Pancreas (tissue), 10 donors: ENCODE measurements at regions not wholly inside any gene's neighbourhood (a gene's known extent, or its start where the extent isn't known, plus 50 kb on each side); places are given as distances from the start of the nearest gene placed in this dataset.

Experiments used
- ATAC-seq, 4 donors: fragments of 200-7000 bp; cut with Tn5 transposase; one replicate each; pipeline versions ENCODE4 v1.8.0 to v1.9.1; 2020; ENCODE audit warnings: mild to moderate bottlenecking in 4 of 4, moderate library complexity in 4 of 4
- DNase-seq, 6 donors: peaks; one replicate each; pipeline ENCODE4 v3.0.0-alpha.2; 2020
- FAIRE-seq: peaks from 2 replicates; lab custom pipeline; 2012; peaks lifted over from hg19 to GRCh38; lab: Jason Lieb, UNC
- H3K27ac ChIP-seq, 4 donors: fragments of 200-600 bp; sonication (generic); 1 replicate in 3 of 4; 2 replicates in 1 of 4; pipeline versions ENCODE4 v1.5.0 to v1.8.0; 2020
- H3K27me3 ChIP-seq, 4 donors: fragments of 200-600 bp; one replicate each; pipeline ENCODE4 v1.8.0; 2021
- H3K36me3 ChIP-seq, 3 donors: fragments of 200-600 bp; sonication (generic) in 1 of 3; one replicate each; pipeline versions ENCODE4 v1.5.0 to v1.8.0; 2020 to 2021
- H3K4me1 ChIP-seq, 3 donors: fragments of 200-600 bp; one replicate each; pipeline ENCODE4 v1.8.0; 2021
- H3K4me3 ChIP-seq, 4 donors: fragments of 200-600 bp; sonication (generic) in 2 of 4; one replicate each; pipeline versions ENCODE4 v1.5.0 to v1.8.0; 2020 to 2021
- H3K9me3 ChIP-seq, 4 donors: fragments of 200-600 bp; one replicate each; pipeline ENCODE4 v1.8.0; 2021
- WGBS, 2 donors: extraction: QIAGEN DNeasy Blood & Tissue Kit; methylation state at CpG; one replicate each; pipeline ENCODE4 v1.1.7; 2013; 5-methylcytosine and 5-hydroxymethylcytosine counted together
- intact Hi-C, 3 donors: fragments of 100-400 bp; cut with DNase I; formaldehyde crosslinking; loops; one replicate each; pipeline versions ENCODE4 v1.11.1 to v1.14.2; 2022
- TF ChIP-seq, protein P1 (sequence below), 4 donors: fragments of 200-600 bp; sonication (generic) in 3 of 4; IDR thresholded peaks; one replicate each; pipeline versions ENCODE4 v1.5.0 to v1.8.0; 2021; ENCODE audit warnings: antibody characterized with exemption in 4 of 4
- donor health status: healthy with polysubstance abuse.
- donor health status: DM: no; HTN: no; CAD: no; lungs with moderate emphysema.
- donor health status: DM: no; HTN: no; CAD: no.
- donor health status: control.
- donor health status: control.
- donor health status: Bipolar disorder and iron deficiency.
- donor health status: DM: yes; HTN: yes; CAD: no.
- donor health status: DM: no; HTN: no; CAD: no.
- donor health status: DM: no; HTN: no; CAD: no.
- donor health status: DM: yes; HTN: yes; CAD: no.

DNA sequence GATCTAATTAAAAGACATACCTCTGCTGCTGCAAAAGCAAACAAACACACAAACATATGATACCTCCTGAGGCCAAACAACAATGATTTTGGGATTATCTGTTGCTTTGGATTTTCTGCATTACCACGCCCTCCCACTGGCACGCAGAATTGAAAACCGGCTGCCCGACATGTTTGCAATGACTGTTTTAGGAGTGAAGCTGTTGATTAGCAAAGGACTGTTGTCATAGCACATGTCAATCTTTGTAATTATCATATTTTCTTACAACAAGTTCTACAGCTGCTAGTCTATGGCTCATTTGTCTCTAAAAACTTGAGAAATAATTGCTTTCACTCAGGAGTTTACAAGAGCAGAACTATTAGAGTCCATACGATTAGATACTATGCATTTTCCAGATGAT lies 94.4 kb upstream of the MEIS1 start:
- H3K9me3 ChIP-seq = no peaks in the 10 kb centered on the region
- H3K27me3 ChIP-seq = peaks cover 0 to 4% (median 0%) of the 10 kb centered on the region in 4 donors
- no peaks in the 10 kb centered on the region for H3K4me1 ChIP-seq
- intact Hi-C loops = no loop called here
- no peaks in the 10 kb centered on the region for H3K36me3 ChIP-seq
- WGBS, 2 donors = 78 to 84% methylated on average over 5 of the region's 5 CpGs
- no peak for FAIRE-seq
- no peak for DNase-seq
- H3K27ac ChIP-seq = no peak overlapping the region
- no peak for ATAC-seq
- TF ChIP-seq, protein P1, sequence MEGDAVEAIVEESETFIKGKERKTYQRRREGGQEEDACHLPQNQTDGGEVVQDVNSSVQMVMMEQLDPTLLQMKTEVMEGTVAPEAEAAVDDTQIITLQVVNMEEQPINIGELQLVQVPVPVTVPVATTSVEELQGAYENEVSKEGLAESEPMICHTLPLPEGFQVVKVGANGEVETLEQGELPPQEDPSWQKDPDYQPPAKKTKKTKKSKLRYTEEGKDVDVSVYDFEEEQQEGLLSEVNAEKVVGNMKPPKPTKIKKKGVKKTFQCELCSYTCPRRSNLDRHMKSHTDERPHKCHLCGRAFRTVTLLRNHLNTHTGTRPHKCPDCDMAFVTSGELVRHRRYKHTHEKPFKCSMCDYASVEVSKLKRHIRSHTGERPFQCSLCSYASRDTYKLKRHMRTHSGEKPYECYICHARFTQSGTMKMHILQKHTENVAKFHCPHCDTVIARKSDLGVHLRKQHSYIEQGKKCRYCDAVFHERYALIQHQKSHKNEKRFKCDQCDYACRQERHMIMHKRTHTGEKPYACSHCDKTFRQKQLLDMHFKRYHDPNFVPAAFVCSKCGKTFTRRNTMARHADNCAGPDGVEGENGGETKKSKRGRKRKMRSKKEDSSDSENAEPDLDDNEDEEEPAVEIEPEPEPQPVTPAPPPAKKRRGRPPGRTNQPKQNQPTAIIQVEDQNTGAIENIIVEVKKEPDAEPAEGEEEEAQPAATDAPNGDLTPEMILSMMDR (IDR thresholded peaks at IDR 0.05) = no peak
- H3K4me3 ChIP-seq = no peak overlapping the region

DNA sequence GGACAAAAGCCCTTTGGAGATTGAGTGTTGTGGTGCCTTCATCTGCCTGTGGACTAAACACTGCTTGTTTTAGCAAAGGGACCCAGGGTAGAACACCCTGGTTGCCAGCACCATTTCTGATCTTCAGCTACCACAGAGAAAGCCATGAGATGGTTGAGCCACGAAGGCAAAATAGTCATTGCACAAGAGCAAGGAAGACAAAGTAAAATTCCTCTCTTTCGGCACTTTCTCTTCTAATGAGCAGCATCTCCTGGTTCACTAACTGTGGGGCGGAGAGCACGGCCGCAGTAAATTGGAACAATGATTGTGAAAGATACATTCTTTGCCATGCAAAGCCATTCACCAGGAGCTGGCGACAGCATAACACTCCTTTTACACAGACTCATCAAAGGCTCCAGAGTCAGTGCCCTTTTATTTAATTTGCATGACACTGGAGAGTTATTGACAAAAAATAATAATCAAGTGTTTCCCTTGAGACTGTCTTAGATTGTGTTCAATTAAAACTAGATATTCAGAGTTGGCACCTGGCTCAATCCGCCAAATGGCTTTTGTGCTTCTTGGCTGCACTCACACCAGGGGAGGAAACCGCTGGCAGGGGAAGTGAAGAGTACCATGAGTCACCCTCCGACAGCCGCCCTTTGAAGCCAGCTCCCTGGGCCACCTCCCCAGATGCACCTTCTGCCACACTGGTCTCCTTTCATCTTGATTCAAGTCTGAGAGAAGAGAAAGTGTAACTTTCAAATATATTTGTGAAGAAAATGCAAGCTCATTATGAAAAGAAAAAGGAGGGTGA lies 100.5 kb upstream of the MEIS1 start:
- Histone ChIP-seq H3K4me1 (no peaks in the 10 kb centered on the region), H3K4me3 (no peak overlapping the region), H3K9me3 (no peaks in the 10 kb centered on the region), H3K27me3 (peaks cover 0 to 4% (median 0%) of the 10 kb centered on the region in 4 donors), H3K27ac (no peak overlapping the region), H3K36me3 (no peaks in the 10 kb centered on the region)
- WGBS, 2 donors = 77 to 85% methylated on average over 10 of the region's 10 CpGs
- TF ChIP-seq, protein P1 (IDR thresholded peaks at IDR 0.05) = no peak
- intact Hi-C loops = no loop called here
- DNase-seq = no peak
- ATAC-seq = peak in 1 of 4 donors; percentile 44
- FAIRE-seq = no peak

DNA sequence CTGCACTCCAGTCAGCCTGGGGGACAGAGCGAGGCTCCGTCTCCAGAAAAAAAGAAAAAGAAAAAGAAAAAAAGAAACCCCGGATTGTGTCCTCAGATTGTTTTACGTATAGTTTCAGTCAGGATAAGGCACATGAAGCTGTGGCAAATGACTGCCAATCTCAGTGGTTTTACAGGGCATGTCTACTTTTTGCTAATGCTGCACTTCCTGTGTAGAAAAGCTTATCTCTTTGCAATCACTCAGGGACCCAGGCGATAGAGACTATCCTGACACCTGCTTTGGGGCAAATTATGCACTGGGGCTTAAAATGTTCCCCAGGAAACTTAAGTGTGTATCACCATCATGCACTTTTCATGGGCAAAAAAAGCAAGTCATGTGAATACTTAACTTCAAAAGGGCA lies 103.7 kb upstream of the MEIS1 start:
- DNase-seq (no peak), FAIRE-seq (no peak), ATAC-seq (no peak)
- H3K36me3 ChIP-seq = no peaks in the 10 kb centered on the region
- WGBS, 2 donors = 76 to 84% methylated on average over 5 of the region's 5 CpGs
- TF ChIP-seq, protein P1 (IDR thresholded peaks at IDR 0.05) = no peak
- no peaks in the 10 kb centered on the region for H3K9me3 ChIP-seq
- H3K4me3 ChIP-seq = no peak overlapping the region
- no peak overlapping the region for H3K27ac ChIP-seq
- H3K4me1 ChIP-seq = no peaks in the 10 kb centered on the region
- intact Hi-C loops = no loop called here
- H3K27me3 ChIP-seq = no peaks in the 10 kb centered on the region

DNA sequence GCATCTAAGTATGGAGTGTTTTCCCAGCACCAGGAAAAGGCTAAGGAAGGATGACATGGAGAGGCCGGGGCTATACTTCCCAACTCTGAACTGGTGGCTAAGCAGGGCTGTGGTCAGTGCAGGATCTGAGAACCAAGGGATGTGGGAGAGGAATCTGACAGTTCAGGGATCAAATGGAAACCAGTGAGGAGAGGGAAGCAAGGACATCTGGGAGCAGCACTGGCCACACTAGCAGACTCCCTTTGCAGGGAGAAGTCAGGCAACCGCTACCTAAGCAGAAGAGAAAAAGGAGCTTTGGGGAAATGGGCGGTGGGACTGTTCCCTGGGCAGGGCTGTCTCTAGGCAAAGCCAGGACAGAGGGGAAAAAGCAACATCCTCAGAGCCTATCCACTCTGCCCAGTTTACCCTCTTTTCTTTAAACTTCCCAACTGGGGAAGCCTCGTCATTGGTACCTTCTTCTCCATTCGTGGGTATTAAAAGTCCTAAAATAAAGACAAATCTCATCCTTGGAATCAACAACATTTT lies 105.8 kb upstream of the MEIS1 start:
- no peaks in the 10 kb centered on the region for H3K9me3 ChIP-seq
- intact Hi-C loops = no loop called here
- FAIRE-seq = no peak
- no peak overlapping the region for H3K27ac ChIP-seq
- ATAC-seq = no peak
- TF ChIP-seq, protein P1 (IDR thresholded peaks at IDR 0.05) = no peak
- no peak for DNase-seq
- no peaks in the 10 kb centered on the region for H3K36me3 ChIP-seq
- H3K27me3 ChIP-seq = no peaks in the 10 kb centered on the region
- H3K4me3 ChIP-seq = no peak overlapping the region
- no peaks in the 10 kb centered on the region for H3K4me1 ChIP-seq
- WGBS, 2 donors = 76 to 82% methylated on average over 4 to 5 of the region's 5 CpGs
